ENCODE measurements at regions not wholly inside any gene's neighbourhood (a gene's known extent, or its start where the extent isn't known, plus 50 kb on each side); places are given as distances from the start of the nearest gene placed in this dataset.

DNA sequence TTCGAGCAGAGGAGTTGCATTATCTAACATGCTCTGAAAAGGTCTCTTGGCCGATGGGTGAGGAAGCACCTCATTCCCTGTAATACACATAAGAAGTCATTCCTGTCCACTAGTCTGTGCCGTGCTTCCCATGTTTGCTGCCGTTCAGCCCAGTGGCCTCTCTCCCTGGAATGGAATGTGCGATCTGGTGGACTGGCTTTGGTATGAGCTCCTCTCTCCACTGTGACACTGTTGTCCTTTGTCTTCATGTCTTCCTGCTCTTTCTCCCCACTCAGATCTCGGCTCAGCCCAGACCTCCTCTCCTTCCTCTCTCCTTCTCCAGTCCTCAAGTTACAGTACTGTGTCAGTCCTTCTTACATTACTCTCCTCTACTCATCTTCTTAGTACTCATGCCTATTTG, 192.8 kb upstream of the KLF6 start:
- DNase-seq (ENCODE audit: low spot score) (no peak), ATAC-seq (no peak)
- ChIA-PET CTCF (no interaction called here), POLR2A (no interaction called here)
- Mint-ChIP-seq H3K4me1 (peaks cover 4% of the 10 kb centered on the region; the same call in 1 of the 2 replicates), H3K27me3 (ENCODE audit: low read depth) (no peaks in the 10 kb centered on the region; the same call in 1 of the 2 replicates), H3K36me3 (peaks cover 8% of the 10 kb centered on the region), H3K27ac (no peak overlapping the region), H3K4me3 (no peak overlapping the region), H3K9me3 (peaks cover 13% of the 10 kb centered on the region)
- TF ChIP-seq NR1H2 (CRISPR knock-in tag; IDR thresholded peaks at IDR 0.05): no peak
- TF ChIP-seq, protein P1, sequence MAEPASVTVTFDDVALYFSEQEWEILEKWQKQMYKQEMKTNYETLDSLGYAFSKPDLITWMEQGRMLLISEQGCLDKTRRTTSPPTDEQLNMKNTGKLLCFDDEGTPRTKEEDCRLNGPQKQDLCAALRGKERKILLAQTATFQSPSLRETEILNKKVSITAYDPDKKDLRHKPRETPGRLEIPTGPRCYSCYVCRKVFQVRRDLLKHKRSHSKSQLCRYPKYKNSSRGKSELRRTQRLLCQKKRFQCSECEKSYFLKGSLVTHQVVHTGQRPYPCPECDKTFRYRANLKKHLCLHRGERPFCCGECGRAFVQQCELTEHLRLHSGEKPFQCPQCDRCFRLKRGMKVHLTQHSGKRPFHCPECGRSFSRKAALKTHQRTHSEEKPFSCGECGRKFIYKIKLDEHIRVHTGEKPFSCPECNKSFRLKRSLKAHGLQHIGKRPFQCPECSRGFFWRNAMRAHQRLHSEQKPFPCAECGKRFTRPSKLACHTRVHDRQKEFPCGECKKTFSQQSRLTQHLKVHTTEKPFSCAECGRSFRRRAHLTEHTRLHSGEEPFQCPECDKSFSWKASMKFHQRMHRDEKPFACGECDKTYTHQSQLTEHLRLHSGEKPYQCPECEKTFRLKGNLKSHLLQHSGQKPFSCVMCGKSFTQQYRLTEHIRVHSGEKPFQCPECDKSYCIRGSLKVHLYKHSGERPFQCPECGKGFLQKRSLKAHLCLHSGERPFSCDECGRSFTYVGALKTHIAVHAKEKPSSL (CRISPR knock-in tag; conservative IDR thresholded peaks at IDR 0.05): no peak
- TF ChIP-seq NR2C2 (CRISPR knock-in tag; IDR thresholded peaks at IDR 0.05): no peak
- TF ChIP-seq TCF7 (CRISPR knock-in tag; IDR thresholded peaks at IDR 0.05; ENCODE audit: low read depth): no peak
- no peak for TF ChIP-seq IRF2 (CRISPR knock-in tag; IDR thresholded peaks at IDR 0.05; ENCODE audit: borderline replicate concordance, low read depth)

DNA sequence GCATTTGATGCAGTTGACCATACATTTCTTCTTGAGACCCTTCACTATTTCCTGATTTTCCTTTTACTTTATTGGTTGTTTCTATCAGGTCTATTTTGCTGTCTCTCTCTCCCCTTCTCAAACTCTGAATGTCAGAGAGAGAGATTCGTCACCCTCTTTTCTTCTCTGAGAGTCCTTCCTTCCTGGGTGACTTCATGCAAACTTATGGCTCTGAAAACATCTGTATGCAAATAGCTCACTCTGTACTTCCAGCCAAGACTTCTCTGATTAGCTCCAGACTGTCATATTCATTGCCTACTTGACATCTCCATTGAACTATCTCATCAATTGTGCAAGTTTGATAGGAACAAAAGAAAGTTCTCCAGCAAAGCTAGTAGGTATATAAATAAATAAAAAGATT, 191.7 kb upstream of the KLF6 start:
- Mint-ChIP-seq H3K9me3 (peaks cover 4% of the 10 kb centered on the region), H3K27ac (no peak overlapping the region), H3K36me3 (peaks cover 3% of the 10 kb centered on the region; the same call in 1 of the 2 replicates), H3K27me3 (ENCODE audit: low read depth) (no peaks in the 10 kb centered on the region), H3K4me1 (peaks cover 5% of the 10 kb centered on the region; the same call in 1 of the 2 replicates), H3K4me3 (no peak overlapping the region)
- no peak for TF ChIP-seq MXD4 (CRISPR knock-in tag; IDR thresholded peaks at IDR 0.05; ENCODE audit: borderline replicate concordance)
- no peak for TF ChIP-seq ZNF416 (CRISPR knock-in tag; IDR thresholded peaks at IDR 0.05)
- TF ChIP-seq ZNF317 (CRISPR knock-in tag; IDR thresholded peaks at IDR 0.05; ENCODE audit: borderline replicate concordance, low read depth): no peak
- TF ChIP-seq ZNF138 (CRISPR knock-in tag; conservative IDR thresholded peaks at IDR 0.05): no peak
- no peak for TF ChIP-seq SP1 (CRISPR knock-in tag; conservative IDR thresholded peaks at IDR 0.05)
- ChIA-PET POLR2A (no interaction called here), CTCF (no interaction called here)
- DNase-seq (ENCODE audit: low spot score) (no peak), ATAC-seq (no peak)

DNA sequence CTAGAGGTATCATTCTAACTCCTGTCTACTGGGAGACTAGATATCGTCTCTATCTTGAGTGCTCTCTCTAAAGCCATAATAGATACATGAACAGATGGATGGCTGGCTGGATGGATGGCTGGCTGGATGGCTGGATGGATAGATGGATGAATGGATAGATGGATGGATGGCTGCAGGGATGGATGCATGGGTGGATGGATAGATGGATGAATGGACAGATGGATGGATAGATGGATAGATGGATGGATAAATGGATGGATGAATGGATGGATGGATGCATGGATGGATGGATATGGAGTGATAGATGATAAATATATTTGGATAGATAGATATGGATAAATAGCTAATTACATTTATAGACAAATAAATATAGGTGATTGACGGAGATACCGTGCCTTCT, 191.2 kb upstream of the KLF6 start:
- Mint-ChIP-seq H3K27me3 (ENCODE audit: low read depth) (no peaks in the 10 kb centered on the region), H3K4me3 (no peak overlapping the region), H3K27ac (no peak overlapping the region), H3K9me3 (peaks cover 4% of the 10 kb centered on the region), H3K4me1 (peaks cover 5% of the 10 kb centered on the region; the same call in 1 of the 2 replicates), H3K36me3 (peaks cover 3% of the 10 kb centered on the region; the same call in 1 of the 2 replicates)
- CTCF ChIA-PET: no interaction called here
- ATAC-seq: no peak
- DNase-seq (ENCODE audit: low spot score): no peak
- POLR2A ChIA-PET: no interaction called here
- no peak for TF ChIP-seq TCF7 (CRISPR knock-in tag; IDR thresholded peaks at IDR 0.05; ENCODE audit: low read depth)
- TF ChIP-seq KAT7 (CRISPR knock-in tag; IDR thresholded peaks at IDR 0.05; ENCODE audit: borderline replicate concordance): no peak
- TF ChIP-seq, protein P2, sequence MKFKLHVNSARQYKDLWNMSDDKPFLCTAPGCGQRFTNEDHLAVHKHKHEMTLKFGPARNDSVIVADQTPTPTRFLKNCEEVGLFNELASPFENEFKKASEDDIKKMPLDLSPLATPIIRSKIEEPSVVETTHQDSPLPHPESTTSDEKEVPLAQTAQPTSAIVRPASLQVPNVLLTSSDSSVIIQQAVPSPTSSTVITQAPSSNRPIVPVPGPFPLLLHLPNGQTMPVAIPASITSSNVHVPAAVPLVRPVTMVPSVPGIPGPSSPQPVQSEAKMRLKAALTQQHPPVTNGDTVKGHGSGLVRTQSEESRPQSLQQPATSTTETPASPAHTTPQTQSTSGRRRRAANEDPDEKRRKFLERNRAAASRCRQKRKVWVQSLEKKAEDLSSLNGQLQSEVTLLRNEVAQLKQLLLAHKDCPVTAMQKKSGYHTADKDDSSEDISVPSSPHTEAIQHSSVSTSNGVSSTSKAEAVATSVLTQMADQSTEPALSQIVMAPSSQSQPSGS (CRISPR knock-in tag; IDR thresholded peaks at IDR 0.05; ENCODE audit: borderline replicate concordance, low read depth): no peak
- TF ChIP-seq, protein P3, sequence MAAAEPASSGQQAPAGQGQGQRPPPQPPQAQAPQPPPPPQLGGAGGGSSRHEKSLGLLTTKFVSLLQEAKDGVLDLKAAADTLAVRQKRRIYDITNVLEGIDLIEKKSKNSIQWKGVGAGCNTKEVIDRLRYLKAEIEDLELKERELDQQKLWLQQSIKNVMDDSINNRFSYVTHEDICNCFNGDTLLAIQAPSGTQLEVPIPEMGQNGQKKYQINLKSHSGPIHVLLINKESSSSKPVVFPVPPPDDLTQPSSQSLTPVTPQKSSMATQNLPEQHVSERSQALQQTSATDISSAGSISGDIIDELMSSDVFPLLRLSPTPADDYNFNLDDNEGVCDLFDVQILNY (CRISPR knock-in tag; IDR thresholded peaks at IDR 0.05): no peak
- TF ChIP-seq ATF3 (CRISPR knock-in tag; conservative IDR thresholded peaks at IDR 0.05): no peak
- TF ChIP-seq, protein P4, sequence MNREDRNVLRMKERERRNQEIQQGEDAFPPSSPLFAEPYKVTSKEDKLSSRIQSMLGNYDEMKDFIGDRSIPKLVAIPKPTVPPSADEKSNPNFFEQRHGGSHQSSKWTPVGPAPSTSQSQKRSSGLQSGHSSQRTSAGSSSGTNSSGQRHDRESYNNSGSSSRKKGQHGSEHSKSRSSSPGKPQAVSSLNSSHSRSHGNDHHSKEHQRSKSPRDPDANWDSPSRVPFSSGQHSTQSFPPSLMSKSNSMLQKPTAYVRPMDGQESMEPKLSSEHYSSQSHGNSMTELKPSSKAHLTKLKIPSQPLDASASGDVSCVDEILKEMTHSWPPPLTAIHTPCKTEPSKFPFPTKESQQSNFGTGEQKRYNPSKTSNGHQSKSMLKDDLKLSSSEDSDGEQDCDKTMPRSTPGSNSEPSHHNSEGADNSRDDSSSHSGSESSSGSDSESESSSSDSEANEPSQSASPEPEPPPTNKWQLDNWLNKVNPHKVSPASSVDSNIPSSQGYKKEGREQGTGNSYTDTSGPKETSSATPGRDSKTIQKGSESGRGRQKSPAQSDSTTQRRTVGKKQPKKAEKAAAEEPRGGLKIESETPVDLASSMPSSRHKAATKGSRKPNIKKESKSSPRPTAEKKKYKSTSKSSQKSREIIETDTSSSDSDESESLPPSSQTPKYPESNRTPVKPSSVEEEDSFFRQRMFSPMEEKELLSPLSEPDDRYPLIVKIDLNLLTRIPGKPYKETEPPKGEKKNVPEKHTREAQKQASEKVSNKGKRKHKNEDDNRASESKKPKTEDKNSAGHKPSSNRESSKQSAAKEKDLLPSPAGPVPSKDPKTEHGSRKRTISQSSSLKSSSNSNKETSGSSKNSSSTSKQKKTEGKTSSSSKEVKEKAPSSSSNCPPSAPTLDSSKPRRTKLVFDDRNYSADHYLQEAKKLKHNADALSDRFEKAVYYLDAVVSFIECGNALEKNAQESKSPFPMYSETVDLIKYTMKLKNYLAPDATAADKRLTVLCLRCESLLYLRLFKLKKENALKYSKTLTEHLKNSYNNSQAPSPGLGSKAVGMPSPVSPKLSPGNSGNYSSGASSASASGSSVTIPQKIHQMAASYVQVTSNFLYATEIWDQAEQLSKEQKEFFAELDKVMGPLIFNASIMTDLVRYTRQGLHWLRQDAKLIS (CRISPR knock-in tag; IDR thresholded peaks at IDR 0.05; ENCODE audit: borderline replicate concordance): no peak
- TF ChIP-seq HMGXB4 (CRISPR knock-in tag; IDR thresholded peaks at IDR 0.05): no peak
- TF ChIP-seq FOXP4 (CRISPR knock-in tag; IDR thresholded peaks at IDR 0.05): no peak
- TF ChIP-seq, protein P5, sequence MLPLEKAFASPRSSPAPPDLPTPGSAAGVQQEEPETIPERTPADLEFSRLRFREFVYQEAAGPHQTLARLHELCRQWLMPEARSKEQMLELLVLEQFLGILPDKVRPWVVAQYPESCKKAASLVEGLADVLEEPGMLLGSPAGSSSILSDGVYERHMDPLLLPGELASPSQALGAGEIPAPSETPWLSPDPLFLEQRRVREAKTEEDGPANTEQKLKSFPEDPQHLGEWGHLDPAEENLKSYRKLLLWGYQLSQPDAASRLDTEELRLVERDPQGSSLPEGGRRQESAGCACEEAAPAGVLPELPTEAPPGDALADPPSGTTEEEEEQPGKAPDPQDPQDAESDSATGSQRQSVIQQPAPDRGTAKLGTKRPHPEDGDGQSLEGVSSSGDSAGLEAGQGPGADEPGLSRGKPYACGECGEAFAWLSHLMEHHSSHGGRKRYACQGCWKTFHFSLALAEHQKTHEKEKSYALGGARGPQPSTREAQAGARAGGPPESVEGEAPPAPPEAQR (CRISPR knock-in tag; IDR thresholded peaks at IDR 0.05): no peak
